ENCODE measurements at regions not wholly inside any gene's neighbourhood (a gene's known extent, or its start where the extent isn't known, plus 50 kb on each side); places are given as distances from the start of the nearest gene placed in this dataset.
"Not testable (repeated sequence)": the region's sequence is repeated elsewhere in the genome, so short reads cannot be mapped to it uniquely, and the experiment has no call there.

DNA sequence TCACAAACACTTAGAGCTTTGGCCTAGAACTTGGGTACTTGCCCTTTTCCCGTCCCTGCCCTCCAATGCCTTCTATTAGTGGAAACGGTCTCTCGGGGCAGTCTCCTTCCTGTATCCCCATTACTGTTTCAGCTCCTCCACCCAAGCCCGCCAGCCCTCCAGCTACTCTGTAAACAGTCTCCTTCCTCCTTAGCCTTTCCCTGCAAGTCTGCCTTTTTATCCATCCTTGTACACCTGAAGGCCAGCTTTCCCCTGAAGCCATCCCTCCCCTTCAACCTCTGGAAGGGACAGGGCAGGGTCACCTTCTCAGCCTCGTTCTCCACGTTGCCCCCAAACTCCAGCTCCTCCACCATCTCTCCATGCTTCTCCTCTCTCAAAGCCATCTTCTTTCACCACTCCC is 108.1 kb upstream of the ZNF746 start:
- WGBS, 5 donors, result 66 to 80% (median 72%) methylated on average over 6 of the region's 6 CpGs
- Histone ChIP-seq H3K27ac (no peak overlapping the region), H3K27me3 (replicated peaks in 1 of 7) (no peaks in the 10 kb centered on the region), H3K4me1 (peaks cover 0 to 11% (median 6%) of the 10 kb centered on the region in 6 donors), H3K9me3 (no peaks in the 10 kb centered on the region), H3K36me3 (peaks cover 0 to 98% (median 38%) of the 10 kb centered on the region in 6 donors), H3K4me3 (no peak overlapping the region)
- DNase-seq, result no peak
- TF ChIP-seq POLR2AphosphoS5 (IDR thresholded peaks at IDR 0.05), result no peak
- TF ChIP-seq, protein P1, sequence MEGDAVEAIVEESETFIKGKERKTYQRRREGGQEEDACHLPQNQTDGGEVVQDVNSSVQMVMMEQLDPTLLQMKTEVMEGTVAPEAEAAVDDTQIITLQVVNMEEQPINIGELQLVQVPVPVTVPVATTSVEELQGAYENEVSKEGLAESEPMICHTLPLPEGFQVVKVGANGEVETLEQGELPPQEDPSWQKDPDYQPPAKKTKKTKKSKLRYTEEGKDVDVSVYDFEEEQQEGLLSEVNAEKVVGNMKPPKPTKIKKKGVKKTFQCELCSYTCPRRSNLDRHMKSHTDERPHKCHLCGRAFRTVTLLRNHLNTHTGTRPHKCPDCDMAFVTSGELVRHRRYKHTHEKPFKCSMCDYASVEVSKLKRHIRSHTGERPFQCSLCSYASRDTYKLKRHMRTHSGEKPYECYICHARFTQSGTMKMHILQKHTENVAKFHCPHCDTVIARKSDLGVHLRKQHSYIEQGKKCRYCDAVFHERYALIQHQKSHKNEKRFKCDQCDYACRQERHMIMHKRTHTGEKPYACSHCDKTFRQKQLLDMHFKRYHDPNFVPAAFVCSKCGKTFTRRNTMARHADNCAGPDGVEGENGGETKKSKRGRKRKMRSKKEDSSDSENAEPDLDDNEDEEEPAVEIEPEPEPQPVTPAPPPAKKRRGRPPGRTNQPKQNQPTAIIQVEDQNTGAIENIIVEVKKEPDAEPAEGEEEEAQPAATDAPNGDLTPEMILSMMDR (IDR thresholded peaks at IDR 0.05 in 8 of 11, conservative IDR thresholded peaks at IDR 0.05 in 3 of 11), result no peak
- no peak for TF ChIP-seq POLR2A (IDR thresholded peaks at IDR 0.05)
- intact Hi-C loops (cut with DNase I; ENCODE audit: low total_unique reads), result no loop called here

DNA sequence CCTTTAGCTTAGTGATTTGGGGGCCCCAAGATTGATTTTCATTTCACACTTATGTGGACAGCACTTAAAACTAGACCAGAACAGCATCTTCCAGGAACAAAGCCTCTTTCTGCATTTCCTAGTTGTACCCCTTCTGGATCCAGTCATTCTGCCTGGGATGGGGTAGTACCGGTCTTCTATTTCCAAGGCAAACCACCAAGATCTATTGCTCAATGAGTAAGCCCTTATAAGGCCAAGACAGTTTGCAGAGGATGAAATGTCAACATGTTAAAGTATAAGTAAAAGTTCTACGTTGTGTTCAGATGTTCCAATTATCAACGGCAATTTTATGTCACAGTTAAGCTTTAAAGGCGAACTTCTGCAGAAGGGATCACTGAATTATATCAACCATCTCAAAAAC is 106.9 kb upstream of the ZNF746 start:
- TF ChIP-seq POLR2AphosphoS5 (IDR thresholded peaks at IDR 0.05) (no peak), POLR2A (IDR thresholded peaks at IDR 0.05) (no peak)
- TF ChIP-seq, protein P1 (IDR thresholded peaks at IDR 0.05 in 8 of 11, conservative IDR thresholded peaks at IDR 0.05 in 3 of 11), result no peak
- Histone ChIP-seq H3K9me3 (no peaks in the 10 kb centered on the region), H3K27ac (no peak overlapping the region), H3K27me3 (replicated peaks in 1 of 7) (no peaks in the 10 kb centered on the region), H3K36me3 (peaks cover 0 to 88% (median 33%) of the 10 kb centered on the region in 6 donors), H3K4me1 (peaks cover 0 to 23% (median 17%) of the 10 kb centered on the region in 6 donors), H3K4me3 (no peak overlapping the region)
- DNase-seq, result no peak
- whole genome bisulfite sequencing, 5 donors, result 52 to 88% (median 71%) methylated on average over 4 of the region's 4 CpGs
- intact Hi-C loops (cut with DNase I; ENCODE audit: low total_unique reads), result no loop called here

DNA sequence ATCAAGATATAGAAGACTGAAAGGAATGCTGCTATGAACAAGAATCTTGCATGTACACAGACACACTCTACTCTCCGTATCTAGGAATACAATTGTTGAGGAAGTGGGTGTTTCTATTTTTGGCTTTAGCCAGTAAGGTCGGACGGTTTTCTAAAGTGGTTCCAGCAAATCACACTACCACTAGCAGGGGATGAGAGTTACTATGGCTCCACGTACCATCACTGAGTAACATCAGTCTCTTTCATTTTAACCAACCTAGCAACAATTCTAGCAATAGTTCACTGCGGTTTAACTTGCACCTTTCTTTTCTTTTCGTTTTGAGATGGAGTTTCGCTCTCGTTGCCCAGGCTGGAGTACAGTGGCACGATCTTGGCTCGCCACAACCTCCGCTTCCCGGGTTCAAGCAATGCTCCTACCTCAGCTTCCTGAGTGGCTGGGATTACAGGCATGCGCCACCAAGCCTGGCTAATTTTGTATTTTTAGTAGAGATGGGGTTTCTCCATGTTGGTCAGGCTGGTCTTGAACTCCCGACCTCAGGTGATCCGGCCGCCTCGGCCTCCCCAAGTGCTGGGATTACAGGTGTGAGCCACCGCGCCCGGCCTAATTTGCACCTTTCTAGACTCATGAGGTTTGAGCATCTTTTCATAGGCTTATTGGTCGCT is 103.2 kb upstream of the ZNF746 start:
- H3K9me3 ChIP-seq; H3K27me3 ChIP-seq (replicated peaks in 1 of 7); intact Hi-C loops (cut with DNase I; ENCODE audit: low total_unique reads); DNase-seq: not testable (repeated sequence)
- Histone ChIP-seq H3K36me3 (peaks cover 0 to 85% (median 24%) of the 10 kb centered on the region in 6 donors), H3K4me3 (peak overlapping the region in 1 of 8 donors; percentile 7), H3K4me1 (peaks cover 0 to 31% (median 23%) of the 10 kb centered on the region in 6 donors), H3K27ac (peak overlapping the region in 5 of 8 donors; percentile 15 to 50 (median 16))
- WGBS, 5 donors, result 54 to 71% (median 61%) methylated on average over 21 of the region's 21 CpGs

DNA sequence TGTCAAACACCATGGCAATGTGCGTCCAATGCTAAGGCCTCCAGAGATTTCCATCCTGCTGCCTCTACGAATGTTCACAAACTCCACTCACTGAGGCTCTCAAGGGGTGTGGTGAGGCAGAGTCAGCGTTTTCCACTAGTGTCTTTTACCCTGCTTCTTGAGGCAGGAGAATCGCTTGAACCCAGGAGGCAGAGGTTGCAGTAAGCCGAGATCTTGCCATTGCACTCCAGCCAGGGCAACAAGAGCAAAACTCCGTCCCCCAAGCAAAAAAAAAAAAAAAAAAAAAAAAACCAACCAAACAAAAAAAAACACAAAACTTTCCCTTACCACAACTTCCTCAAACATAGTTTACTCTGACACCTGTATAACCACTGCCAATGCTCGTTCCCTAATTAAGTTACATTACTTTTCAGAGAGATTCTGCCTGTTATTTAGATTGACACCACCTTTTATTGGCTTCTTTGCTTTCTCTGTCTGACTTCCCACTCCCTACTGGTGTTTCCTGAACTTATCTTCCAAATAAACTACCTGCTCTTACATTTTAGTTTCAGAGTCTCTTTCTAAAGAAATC is 102.1 kb upstream of the ZNF746 start:
- no peaks in the 10 kb centered on the region for H3K9me3 ChIP-seq
- peak overlapping the region in 2 of 8 donors; percentile 7 to 39 for H3K4me3 ChIP-seq
- H3K27ac ChIP-seq, result peak overlapping the region in 4 of 8 donors; percentile 16 to 53 (median 33)
- H3K36me3 ChIP-seq, result peaks cover 0 to 86% (median 24%) of the 10 kb centered on the region in 6 donors
- H3K27me3 ChIP-seq (replicated peaks in 1 of 7), result no peaks in the 10 kb centered on the region
- H3K4me1 ChIP-seq, result peaks cover 0 to 31% (median 23%) of the 10 kb centered on the region in 6 donors
- DNase-seq, result no peak
- TF ChIP-seq POLR2A (IDR thresholded peaks at IDR 0.05) (no peak), POLR2AphosphoS5 (IDR thresholded peaks at IDR 0.05) (no peak)
- TF ChIP-seq, protein P1 (IDR thresholded peaks at IDR 0.05 in 8 of 11, conservative IDR thresholded peaks at IDR 0.05 in 3 of 11), result no peak
- 43 to 59% (median 50%) methylated on average over 7 of the region's 7 CpGs for WGBS, 5 donors
- intact Hi-C loops (cut with DNase I; ENCODE audit: low total_unique reads), result no loop called here

All from spleen (tissue), 11 donors.